Mesendoderm (in vitro differentiated cells): ENCODE measurements at regions not wholly inside any gene's neighbourhood (a gene's known extent, or its start where the extent isn't known, plus 50 kb on each side); places are given as distances from the start of the nearest gene placed in this dataset.

Source experiments
- DNase-seq: peaks from one replicate; pipeline ENCODE4 v3.0.0; 2013
- H2AK5ac ChIP-seq: 2 replicates; pipeline ENCODE4 v1.6.1; 2013; ENCODE audit warnings: low read length, inconsistent platforms
- H2BK120ac ChIP-seq: 2 replicates; pipeline ENCODE4 v1.6.1; 2013; ENCODE audit warnings: low read depth, mild to moderate bottlenecking, low read length, moderate library complexity, mixed read lengths
- H2BK15ac ChIP-seq: replicated peaks from 2 replicates; pipeline ENCODE4 v1.6.1; 2013; ENCODE audit warnings: low read depth, mild to moderate bottlenecking, moderate library complexity
- H2BK5ac ChIP-seq: 2 replicates; pipeline ENCODE4 v1.6.1; 2013; ENCODE audit warnings: low read length, inconsistent platforms
- H3K18ac ChIP-seq: 2 replicates; pipeline ENCODE4 v1.6.1; 2013; ENCODE audit warnings: mild to moderate bottlenecking, low read length, mixed read lengths
- H3K23ac ChIP-seq: one replicate; pipeline ENCODE4 v1.6.1; 2013; ENCODE audit warnings: low read length
- H3K27ac ChIP-seq: 2 replicates; pipeline ENCODE4 v1.5.1; 2013; ENCODE audit warnings: low read depth, mild to moderate bottlenecking, inconsistent platforms, low read length, moderate library complexity
- H3K27me3 ChIP-seq: 2 replicates; pipeline ENCODE4 v1.6.1; 2013; ENCODE audit warnings: low read length, control low read depth, mild to moderate bottlenecking, inconsistent platforms; ENCODE audit not compliant: insufficient read depth, poor library complexity
- H3K36me3 ChIP-seq: 2 replicates; pipeline ENCODE4 v1.6.1; 2013; ENCODE audit warnings: low read length, inconsistent platforms; ENCODE audit not compliant: control insufficient read depth, insufficient read depth
- H3K4ac ChIP-seq: one replicate; pipeline ENCODE4 v1.6.1; 2013; ENCODE audit warnings: low read depth, mild to moderate bottlenecking, low read length, moderate library complexity
- H3K4me1 ChIP-seq: 2 replicates; pipeline ENCODE4 v1.6.1; 2013; ENCODE audit warnings: low read depth, low read length, inconsistent platforms; ENCODE audit not compliant: control insufficient read depth
- H3K4me2 ChIP-seq: 2 replicates; pipeline ENCODE4 v1.6.1; 2013; ENCODE audit warnings: low read length
- H3K4me3 ChIP-seq: 2 replicates; pipeline ENCODE4 v1.5.1; 2013; ENCODE audit warnings: mild to moderate bottlenecking, low read length
- H3K56ac ChIP-seq: one replicate; pipeline ENCODE4 v1.6.1; 2013; ENCODE audit warnings: low read length
- H3K79me1 ChIP-seq: 2 replicates; pipeline ENCODE4 v1.6.1; 2013; ENCODE audit warnings: low read length, inconsistent platforms
- H3K79me2 ChIP-seq: 2 replicates; pipeline ENCODE4 v1.6.1; 2013; ENCODE audit warnings: mild to moderate bottlenecking, low read length; ENCODE audit not compliant: control insufficient read depth, insufficient read depth
- H3K9ac ChIP-seq: 2 replicates; pipeline ENCODE4 v1.6.1; 2013; ENCODE audit warnings: low read length, inconsistent platforms
- H4K5ac ChIP-seq: one replicate; pipeline ENCODE4 v1.6.1; 2013; ENCODE audit warnings: low read length
- H4K8ac ChIP-seq: one replicate; pipeline ENCODE4 v1.6.1; 2013; ENCODE audit warnings: low read depth, mild to moderate bottlenecking, control low read depth, low read length, moderate library complexity
- WGBS: extraction: QIAGEN DNeasy Blood & Tissue Kit; methylation state at CpG from one replicate; pipeline ENCODE4 v1.1.7; 2013; ENCODE audit warnings: low lambda C conversion rate, missing lambda C conversion rate; ENCODE audit not compliant: insufficient coverage; ENCODE audit errors: extremely low coverage; 5-methylcytosine and 5-hydroxymethylcytosine counted together

GRCh38 chr12:34343766-34344165 is 321.5 kb downstream of the ALG10 start:
- no peaks in the 10 kb centered on the region for H3K4me1 ChIP-seq
- DNase-seq, result no peak
- WGBS, result no CpG with 5 or more reads among the region's 25 CpGs
- H3K79me1 ChIP-seq, result no peaks in the 10 kb centered on the region
- H4K8ac ChIP-seq, result no peak overlapping the region
- H4K5ac ChIP-seq, result no peak overlapping the region
- H3K18ac ChIP-seq, result no peak overlapping the region
- H3K56ac ChIP-seq, result no peak overlapping the region
- no peak overlapping the region for H2AK5ac ChIP-seq
- H2BK15ac ChIP-seq, result no peak overlapping the region
- H3K4me2 ChIP-seq, result no peak overlapping the region
- no peaks in the 10 kb centered on the region for H3K27me3 ChIP-seq
- H2BK5ac ChIP-seq, result no peak overlapping the region
- no peak overlapping the region for H3K4me3 ChIP-seq
- no peak overlapping the region for H3K23ac ChIP-seq
- H3K4ac ChIP-seq, result no peak overlapping the region
- H3K79me2 ChIP-seq, result no peaks in the 10 kb centered on the region
- no peak overlapping the region for H3K27ac ChIP-seq
- no peak overlapping the region for H2BK120ac ChIP-seq
- H3K9ac ChIP-seq, result no peak overlapping the region
- H3K36me3 ChIP-seq, result no peaks in the 10 kb centered on the region

- H3K56ac ChIP-seq, result no peak overlapping the region
- no peaks in the 10 kb centered on the region for H3K79me2 ChIP-seq
- H3K4me3 ChIP-seq, result no peak overlapping the region
- no peak overlapping the region for H3K4me2 ChIP-seq
- H2AK5ac ChIP-seq, result no peak overlapping the region
- no peak overlapping the region for H3K23ac ChIP-seq
- H2BK15ac ChIP-seq, result no peak overlapping the region
- WGBS, result no CpG with 5 or more reads among the region's 37 CpGs
- no peak overlapping the region for H2BK5ac ChIP-seq
- H3K4me1 ChIP-seq, result no peaks in the 10 kb centered on the region
- H4K8ac ChIP-seq, result no peak overlapping the region
- no peak overlapping the region for H3K4ac ChIP-seq
- H3K27me3 ChIP-seq, result no peaks in the 10 kb centered on the region
- H3K9ac ChIP-seq, result no peak overlapping the region
- no peaks in the 10 kb centered on the region for H3K79me1 ChIP-seq
- H3K18ac ChIP-seq, result no peak overlapping the region
- H3K27ac ChIP-seq, result no peak overlapping the region
- no peak overlapping the region for H2BK120ac ChIP-seq
- DNase-seq, result no peak
- no peak overlapping the region for H4K5ac ChIP-seq
- no peaks in the 10 kb centered on the region for H3K36me3 ChIP-seq
Measured at GRCh38 chr12:34344851-34345522, 322.7 kb downstream of the ALG10 start.

- WGBS, result no CpG with 5 or more reads among the region's 31 CpGs
- H3K56ac ChIP-seq, result no peak overlapping the region
- H3K27me3 ChIP-seq, result no peaks in the 10 kb centered on the region
- H4K8ac ChIP-seq, result no peak overlapping the region
- no peak overlapping the region for H3K4me3 ChIP-seq
- no peak overlapping the region for H3K18ac ChIP-seq
- no peak overlapping the region for H3K9ac ChIP-seq
- H4K5ac ChIP-seq, result no peak overlapping the region
- H2BK120ac ChIP-seq, result no peak overlapping the region
- no peak overlapping the region for H3K4me2 ChIP-seq
- no peak overlapping the region for H2BK15ac ChIP-seq
- no peaks in the 10 kb centered on the region for H3K79me2 ChIP-seq
- no peak overlapping the region for H2BK5ac ChIP-seq
- DNase-seq, result no peak
- no peak overlapping the region for H2AK5ac ChIP-seq
- no peak overlapping the region for H3K27ac ChIP-seq
- no peaks in the 10 kb centered on the region for H3K36me3 ChIP-seq
- H3K79me1 ChIP-seq, result no peaks in the 10 kb centered on the region
- no peak overlapping the region for H3K23ac ChIP-seq
- no peak overlapping the region for H3K4ac ChIP-seq
- no peaks in the 10 kb centered on the region for H3K4me1 ChIP-seq
Measured at GRCh38 chr12:34345801-34346200, 323.5 kb downstream of the ALG10 start.

GRCh38 chr12:34346372-34347034 is 324.2 kb downstream of the ALG10 start:
- Histone ChIP-seq H2BK15ac (no peak overlapping the region), H3K79me2 (no peaks in the 10 kb centered on the region), H3K4me1 (no peaks in the 10 kb centered on the region), H3K18ac (no peak overlapping the region), H2AK5ac (no peak overlapping the region), H3K27me3 (no peaks in the 10 kb centered on the region), H3K4ac (no peak overlapping the region), H3K4me3 (no peak overlapping the region), H3K79me1 (no peaks in the 10 kb centered on the region), H3K36me3 (no peaks in the 10 kb centered on the region), H2BK120ac (no peak overlapping the region), H3K23ac (no peak overlapping the region), H3K56ac (no peak overlapping the region), H2BK5ac (no peak overlapping the region), H3K27ac (no peak overlapping the region), H4K8ac (no peak overlapping the region), H4K5ac (no peak overlapping the region), H3K9ac (no peak overlapping the region), H3K4me2 (no peak overlapping the region)
- no CpG with 5 or more reads among the region's 39 CpGs for WGBS
- no peak for DNase-seq

GRCh38 chr12:34347367-34347766 is 325.1 kb downstream of the ALG10 start:
- Histone ChIP-seq H3K79me1 (no peaks in the 10 kb centered on the region), H3K27me3 (no peaks in the 10 kb centered on the region), H3K18ac (no peak overlapping the region), H3K4me1 (no peaks in the 10 kb centered on the region), H3K23ac (no peak overlapping the region), H3K56ac (no peak overlapping the region), H3K4me2 (no peak overlapping the region), H3K9ac (no peak overlapping the region), H3K4me3 (no peak overlapping the region), H2BK120ac (no peak overlapping the region), H3K36me3 (no peaks in the 10 kb centered on the region), H3K79me2 (no peaks in the 10 kb centered on the region), H4K5ac (no peak overlapping the region), H2BK5ac (no peak overlapping the region), H4K8ac (no peak overlapping the region), H3K27ac (no peak overlapping the region), H2AK5ac (no peak overlapping the region), H3K4ac (no peak overlapping the region), H2BK15ac (no peak overlapping the region)
- no peak for DNase-seq
- no CpG with 5 or more reads among the region's 23 CpGs for WGBS

- Histone ChIP-seq H3K23ac (no peak overlapping the region), H3K36me3 (no peaks in the 10 kb centered on the region), H3K4me1 (no peaks in the 10 kb centered on the region), H2AK5ac (no peak overlapping the region), H2BK15ac (no peak overlapping the region), H3K18ac (no peak overlapping the region), H3K4me3 (no peak overlapping the region), H3K79me2 (no peaks in the 10 kb centered on the region), H2BK120ac (no peak overlapping the region), H2BK5ac (no peak overlapping the region), H3K4ac (no peak overlapping the region), H3K9ac (no peak overlapping the region), H3K56ac (no peak overlapping the region), H3K27ac (no peak overlapping the region), H4K5ac (no peak overlapping the region), H3K79me1 (no peaks in the 10 kb centered on the region), H3K4me2 (no peak overlapping the region), H3K27me3 (no peaks in the 10 kb centered on the region), H4K8ac (no peak overlapping the region)
- WGBS, result no CpG with 5 or more reads among the region's 23 CpGs
- no peak for DNase-seq
Measured at GRCh38 chr12:34348064-34348463, 325.8 kb downstream of the ALG10 start.
